ENCODE measurements at regions not wholly inside any gene's neighbourhood (a gene's known extent, or its start where the extent isn't known, plus 50 kb on each side); places are given as distances from the start of the nearest gene placed in this dataset.
A peak's percentile ranks its signal among the peaks of the same experiment; 100 is the strongest.

GRCh38 chr17:64777415-64778239, 115.5 kb upstream of the SMURF2 start:
- Histone ChIP-seq H2AFZ (ENCODE audit: low read depth) (no peak overlapping the region), H4K20me1 (ENCODE audit: insufficient read depth) (no peaks in the 10 kb centered on the region), H3K4me1 (ENCODE audit: control insufficient read depth in 1 of 2, insufficient read depth in 2 of 2, low read depth in 1 of 2, low read length in 1 of 2) (peaks cover 6 to 17% of the 10 kb centered on the region in 2 experiments; a peak in 3 of 4 replicates), H3F3A (replicated peaks; ENCODE audit: insufficient read depth) (peaks cover 21% of the 10 kb centered on the region), H3K9me2 (no peaks in the 10 kb centered on the region), H3K79me2 (ENCODE audit: insufficient read depth) (no peaks in the 10 kb centered on the region), H3K4me2 (peak overlapping the region; percentile 74), H3K9me3 (no peaks in the 10 kb centered on the region), H3K36me3 (replicated peaks in 1 of 2; ENCODE audit: control insufficient read depth in 1 of 2, insufficient read depth in 2 of 2, low read length in 1 of 2) (peaks cover 0 to 7% of the 10 kb centered on the region in 2 experiments), H3K4me3 (ENCODE audit: low read depth in 2 of 2, low read length in 1 of 2) (peak overlapping the region in 1 of 2 experiments; percentile 33; a peak in 1 of 4 replicates), H3K27ac (ENCODE audit: low read depth in 2 of 2, low read length in 1 of 2) (peak overlapping the region in 1 of 2 experiments; percentile 30; a peak in 1 of 4 replicates), H3K9ac (no peak overlapping the region), H3K27me3 (ENCODE audit: insufficient read depth) (no peaks in the 10 kb centered on the region)
- ChIA-PET CTCF (interaction anchor here (0.6 to 3.0 kb wide), 16 partner anchors 7 to 865 kb away, joined by 3 to 19 read pairs (median 4); partner anchors contain the start of gene POLG2), POLR2A (no interaction called here)
- peak; percentile 48 for DNase-seq
- TF ChIP-seq JUND (IDR thresholded peaks at IDR 0.05) (no peak), RCOR1 (IDR thresholded peaks at IDR 0.05; ENCODE audit: low read length) (no peak), NFIC (IDR thresholded peaks at IDR 0.05; ENCODE audit: borderline replicate concordance) (no peak), TAF1 (IDR thresholded peaks at IDR 0.05; ENCODE audit: borderline replicate concordance, low read depth, low read length) (no peak), REST (IDR thresholded peaks at IDR 0.05; ENCODE audit: low read depth, low read length) (no peak), POLR2AphosphoS5 (IDR thresholded peaks at IDR 0.05; ENCODE audit: low read depth, low read length) (no peak), FOXM1 (IDR thresholded peaks at IDR 0.05; ENCODE audit: low read depth) (no peak), GABPA (IDR thresholded peaks at IDR 0.05; ENCODE audit: low read depth) (no peak), FOSL2 (IDR thresholded peaks at IDR 0.05; ENCODE audit: borderline replicate concordance, low read depth) (no peak), NRF1 (IDR thresholded peaks at IDR 0.05; ENCODE audit: low read depth, low read length) (no peak), ZBTB33 (IDR thresholded peaks at IDR 0.05; ENCODE audit: borderline replicate concordance, low read depth) (no peak), USF1 (IDR thresholded peaks at IDR 0.05; ENCODE audit: borderline replicate concordance, low read depth) (no peak), RXRA (IDR thresholded peaks at IDR 0.05; ENCODE audit: borderline replicate concordance, low read depth) (no peak), CTCF (IDR thresholded peaks at IDR 0.05) (no peak), EP300 (IDR thresholded peaks at IDR 0.05; ENCODE audit: borderline replicate concordance in 1 of 2, low read depth in 1 of 2, low read length in 1 of 2) (no peak), MAX (IDR thresholded peaks at IDR 0.05; ENCODE audit: low read depth) (no peak), RFX5 (IDR thresholded peaks at IDR 0.05; ENCODE audit: low read length) (no peak), CHD2 (IDR thresholded peaks at IDR 0.05; ENCODE audit: low read length, partially characterized antibody) (no peak)
- 88% methylated on average over 21 of the region's 21 CpGs for WGBS (ENCODE audit: low lambda C conversion rate)

Measured in SK-N-SH (cell line).